ENCODE measurements at regions not wholly inside any gene's neighbourhood (a gene's known extent, or its start where the extent isn't known, plus 50 kb on each side); places are given as distances from the start of the nearest gene placed in this dataset.

DNA sequence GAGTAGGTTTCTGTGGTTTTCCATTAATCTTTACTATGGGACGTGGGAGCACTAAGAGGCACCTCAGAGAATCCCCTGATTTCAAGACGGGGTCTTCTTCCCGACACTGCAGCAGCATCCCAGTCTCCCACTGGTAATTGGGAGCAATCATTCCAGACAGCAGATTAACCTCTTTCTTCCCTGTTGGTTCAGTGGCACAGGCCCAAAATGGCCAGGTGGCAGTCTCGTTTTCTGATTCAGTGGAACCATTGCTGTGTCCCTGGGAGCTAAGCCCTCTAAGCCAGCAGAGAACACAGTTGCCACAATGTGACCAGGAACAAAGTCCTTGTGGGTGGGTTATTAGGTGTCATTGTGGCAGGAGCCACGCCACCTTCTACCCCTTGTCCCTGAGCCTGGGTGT, 342.1 kb downstream of the MATN1 start:
- H3K4me3 ChIP-seq = no peak overlapping the region
- intact Hi-C loops (cut with DNase I; ENCODE audit: low total_unique reads) = loop anchor here (2.0 kb wide), 1 partner anchor 1144 kb away; the partner anchor contains the start of gene PTPRU
- peak in 1 of 2 donors; percentile 23 for DNase-seq
- H3K9me3 ChIP-seq = no peaks in the 10 kb centered on the region
- peaks cover 0 to 8% (median 2%) of the 10 kb centered on the region in 4 donors for H3K4me1 ChIP-seq
- peaks cover 0 to 55% of the 10 kb centered on the region in 2 donors for H3K27me3 ChIP-seq
- no peaks in the 10 kb centered on the region for H3K36me3 ChIP-seq
- TF ChIP-seq, protein P1, sequence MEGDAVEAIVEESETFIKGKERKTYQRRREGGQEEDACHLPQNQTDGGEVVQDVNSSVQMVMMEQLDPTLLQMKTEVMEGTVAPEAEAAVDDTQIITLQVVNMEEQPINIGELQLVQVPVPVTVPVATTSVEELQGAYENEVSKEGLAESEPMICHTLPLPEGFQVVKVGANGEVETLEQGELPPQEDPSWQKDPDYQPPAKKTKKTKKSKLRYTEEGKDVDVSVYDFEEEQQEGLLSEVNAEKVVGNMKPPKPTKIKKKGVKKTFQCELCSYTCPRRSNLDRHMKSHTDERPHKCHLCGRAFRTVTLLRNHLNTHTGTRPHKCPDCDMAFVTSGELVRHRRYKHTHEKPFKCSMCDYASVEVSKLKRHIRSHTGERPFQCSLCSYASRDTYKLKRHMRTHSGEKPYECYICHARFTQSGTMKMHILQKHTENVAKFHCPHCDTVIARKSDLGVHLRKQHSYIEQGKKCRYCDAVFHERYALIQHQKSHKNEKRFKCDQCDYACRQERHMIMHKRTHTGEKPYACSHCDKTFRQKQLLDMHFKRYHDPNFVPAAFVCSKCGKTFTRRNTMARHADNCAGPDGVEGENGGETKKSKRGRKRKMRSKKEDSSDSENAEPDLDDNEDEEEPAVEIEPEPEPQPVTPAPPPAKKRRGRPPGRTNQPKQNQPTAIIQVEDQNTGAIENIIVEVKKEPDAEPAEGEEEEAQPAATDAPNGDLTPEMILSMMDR (IDR thresholded peaks at IDR 0.05) = no peak
- H3K27ac ChIP-seq = no peak overlapping the region

DNA sequence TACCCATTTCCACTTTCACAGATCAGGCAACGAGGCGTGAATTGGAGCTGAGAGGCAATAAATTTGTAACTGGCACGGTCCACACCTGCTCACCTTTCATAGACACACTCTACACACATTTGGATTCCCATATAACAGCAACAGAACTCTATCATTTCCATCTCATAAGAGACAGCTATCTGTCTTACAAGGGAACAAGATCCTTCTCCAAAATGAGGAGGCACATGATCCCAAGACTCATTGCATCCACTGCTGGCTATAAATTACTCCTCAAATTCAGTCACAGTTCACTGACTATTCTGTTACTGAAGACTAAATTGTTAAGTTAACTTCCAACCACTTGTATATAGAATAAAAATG, 342.8 kb downstream of the MATN1 start:
- TF ChIP-seq, protein P1 (IDR thresholded peaks at IDR 0.05) = peak in 1 of 2 experiments; percentile 2
- no peak overlapping the region for H3K4me3 ChIP-seq
- intact Hi-C loops (cut with DNase I; ENCODE audit: low total_unique reads) = loop anchor here (2.0 kb wide), 1 partner anchor 1144 kb away; the partner anchor contains the start of gene PTPRU
- H3K27me3 ChIP-seq = peaks cover 0 to 57% of the 10 kb centered on the region in 2 donors
- H3K9me3 ChIP-seq = no peaks in the 10 kb centered on the region
- peaks cover 0 to 8% (median 2%) of the 10 kb centered on the region in 4 donors for H3K4me1 ChIP-seq
- no peaks in the 10 kb centered on the region for H3K36me3 ChIP-seq
- DNase-seq = no peak
- no peak overlapping the region for H3K27ac ChIP-seq

DNA sequence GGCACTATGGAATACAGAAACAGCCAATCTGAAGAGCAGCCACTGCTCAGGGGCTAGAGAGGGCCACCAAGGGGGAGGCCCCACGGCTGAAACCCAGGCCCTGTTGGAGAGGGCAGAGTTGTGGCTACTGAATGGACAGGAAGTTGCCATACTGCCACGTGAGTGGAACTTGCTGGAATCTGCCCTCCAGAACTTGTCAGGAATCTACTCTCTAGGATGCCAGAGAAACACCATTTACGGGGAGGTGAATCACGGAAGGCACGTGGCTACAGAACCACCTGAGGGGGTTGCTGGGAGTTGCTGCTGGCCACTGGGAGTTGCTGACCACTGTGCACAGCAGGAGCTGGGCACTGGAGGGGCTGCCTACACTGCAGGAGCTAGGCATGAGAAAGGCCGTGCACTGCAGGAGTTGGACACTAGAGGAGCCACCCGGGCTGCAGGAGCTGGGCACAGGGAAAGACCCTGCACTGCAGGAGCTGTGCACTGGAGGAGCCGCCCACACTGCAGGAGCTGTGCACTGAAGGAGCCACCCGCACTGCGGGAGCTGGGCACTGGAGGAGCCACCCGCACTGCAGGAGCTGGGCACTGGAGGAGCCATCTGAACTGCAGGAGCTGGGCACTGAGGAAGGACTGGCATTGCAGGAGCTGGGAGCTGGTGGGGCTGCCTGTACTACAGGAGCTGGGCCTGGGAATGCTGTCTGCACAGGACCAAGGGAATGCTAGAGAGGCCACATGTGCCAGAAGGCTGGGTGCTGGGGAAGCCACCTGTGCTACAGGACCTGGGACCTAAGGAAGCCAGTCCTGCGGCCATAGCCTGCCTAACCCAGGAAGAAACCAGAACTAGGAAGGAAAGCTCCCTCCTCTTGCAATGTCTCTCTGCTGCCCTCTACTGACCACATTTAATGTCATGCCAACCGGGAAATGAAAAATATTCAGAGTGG, 343.4 kb downstream of the MATN1 start:
- peak; percentile 46 to 63 for DNase-seq
- TF ChIP-seq, protein P1 (IDR thresholded peaks at IDR 0.05) = peak; percentile 73 to 87

DNA sequence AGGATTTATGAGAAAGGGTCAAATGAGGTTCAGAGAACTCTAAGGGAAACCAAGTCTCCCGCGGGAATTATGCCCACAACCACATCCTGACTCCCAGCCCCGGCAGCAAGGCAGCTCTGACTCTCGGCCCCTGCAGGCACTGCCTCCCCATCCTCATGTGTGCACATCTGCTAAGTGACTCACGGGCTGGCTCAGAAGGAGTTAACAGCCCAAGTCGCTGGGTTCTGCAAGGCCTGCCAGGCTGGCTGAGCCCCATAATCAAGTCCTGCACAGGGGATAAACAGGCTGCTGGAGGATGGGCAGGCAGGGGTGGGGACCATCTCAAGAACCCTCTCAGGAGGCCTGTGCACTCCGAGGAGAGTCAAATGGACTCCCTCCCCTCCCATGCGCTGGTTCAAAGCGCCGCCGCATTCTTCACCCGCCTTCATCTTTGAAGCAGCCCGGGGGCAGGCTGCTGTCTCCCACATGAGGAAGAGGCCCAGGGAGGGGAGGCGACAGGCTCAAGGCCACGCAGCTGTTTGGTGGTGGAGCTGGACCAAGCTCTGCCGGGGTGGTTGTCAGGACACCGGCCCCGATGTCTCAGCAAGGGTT, 344.3 kb downstream of the MATN1 start:
- TF ChIP-seq, protein P1 (IDR thresholded peaks at IDR 0.05) = no peak
- DNase-seq = peak in 1 of 2 donors; percentile 54

More for the DNA sequence above, 343.4 kb downstream of the MATN1 start:
- no peaks in the 10 kb centered on the region for H3K9me3 ChIP-seq
- H3K27ac ChIP-seq = no peak overlapping the region
- H3K4me1 ChIP-seq = peaks cover 0 to 8% (median 2%) of the 10 kb centered on the region in 4 donors
- H3K27me3 ChIP-seq = peaks cover 0 to 54% of the 10 kb centered on the region in 2 donors
- H3K36me3 ChIP-seq = no peaks in the 10 kb centered on the region
- intact Hi-C loops (cut with DNase I; ENCODE audit: low total_unique reads) = loop anchor here (2.0 to 5.0 kb wide), 2 partner anchors 1133 to 1143 kb away; partner anchors contain the start of gene PTPRU
- H3K4me3 ChIP-seq = no peak overlapping the region

DNA sequence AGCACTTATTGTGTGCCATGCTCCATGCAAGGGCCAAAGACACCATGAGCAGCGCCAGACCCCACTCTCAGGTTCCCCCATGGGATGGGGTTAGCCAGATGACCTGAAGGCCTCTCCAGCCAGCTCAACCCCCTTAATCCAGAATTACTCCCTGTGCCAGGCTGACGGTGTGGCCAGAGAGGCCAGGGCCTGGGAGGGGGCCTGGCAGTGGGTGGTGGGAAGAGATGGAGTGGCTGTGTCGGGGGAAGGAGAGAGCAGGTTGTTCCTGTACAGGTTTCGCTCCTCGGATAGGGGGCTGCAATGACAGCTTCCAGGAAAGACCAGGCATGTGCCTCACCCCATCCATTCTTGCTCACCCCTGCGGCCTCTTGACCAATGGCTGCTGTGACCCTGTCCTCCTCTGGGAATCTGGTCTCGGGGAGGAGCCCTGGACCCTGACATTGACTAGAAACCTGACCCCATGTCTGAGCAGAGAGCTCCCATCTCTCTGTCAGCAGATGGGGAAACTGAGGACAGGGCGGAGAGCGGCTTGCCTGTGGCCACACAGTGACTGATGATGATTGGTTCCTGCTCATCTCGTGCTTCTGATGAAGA, 345.3 kb downstream of the MATN1 start:
- TF ChIP-seq, protein P1 (IDR thresholded peaks at IDR 0.05) = no peak
- Histone ChIP-seq H3K27ac (no peak overlapping the region), H3K9me3 (no peaks in the 10 kb centered on the region), H3K27me3 (peaks cover 0 to 52% of the 10 kb centered on the region in 2 donors), H3K4me3 (no peak overlapping the region), H3K36me3 (no peaks in the 10 kb centered on the region), H3K4me1 (peaks cover 0 to 8% (median 2%) of the 10 kb centered on the region in 4 donors)
- peak in 1 of 2 donors; percentile 31 for DNase-seq
- intact Hi-C loops (cut with DNase I; ENCODE audit: low total_unique reads) = loop anchor here (5.0 kb wide), 1 partner anchor 1131 kb away; no protein-coding TSS in a partner anchor

More for the DNA sequence above, 344.3 kb downstream of the MATN1 start:
- H3K4me3 ChIP-seq = no peak overlapping the region
- no peak overlapping the region for H3K27ac ChIP-seq
- no peaks in the 10 kb centered on the region for H3K9me3 ChIP-seq
- H3K27me3 ChIP-seq = peaks cover 0 to 55% of the 10 kb centered on the region in 2 donors
- H3K4me1 ChIP-seq = peaks cover 0 to 8% (median 2%) of the 10 kb centered on the region in 4 donors
- intact Hi-C loops (cut with DNase I; ENCODE audit: low total_unique reads) = loop anchor here (5.0 kb wide), 1 partner anchor 1132 kb away; no protein-coding TSS in a partner anchor
- no peaks in the 10 kb centered on the region for H3K36me3 ChIP-seq

All from tibial artery (tissue), 4 donors.